ENCODE measurements at regions not wholly inside any gene's neighbourhood (a gene's known extent, or its start where the extent isn't known, plus 50 kb on each side); places are given as distances from the start of the nearest gene placed in this dataset.

GRCh38 chr10:81405399-81405798, 469.6 kb upstream of the NRG3 start:
- TF ChIP-seq CTCF (conservative IDR thresholded peaks at IDR 0.05; ENCODE audit: low read depth, low read length), result no peak
- TF ChIP-seq POLR2A (IDR thresholded peaks at IDR 0.05; ENCODE audit: low read depth, low read length), result no peak

Data from IMR-90 (cell line).